ENCODE measurements at regions not wholly inside any gene's neighbourhood (a gene's known extent, or its start where the extent isn't known, plus 50 kb on each side); places are given as distances from the start of the nearest gene placed in this dataset.

- no peak for DNase-seq (ENCODE audit: low spot score)
Measured at GRCh38 chr11:42047637-42048555, 588.4 kb upstream of the LRRC4C start.

- no peak for DNase-seq (ENCODE audit: low spot score)
Measured at GRCh38 chr11:42049186-42049585, 589.7 kb upstream of the LRRC4C start.

GRCh38 chr11:42049650-42050049 lies 590.2 kb upstream of the LRRC4C start:
- no peak for DNase-seq (ENCODE audit: low spot score)

GRCh38 chr11:42054351-42054900 lies 595.0 kb upstream of the LRRC4C start:
- no peak for DNase-seq (ENCODE audit: low spot score)

GRCh38 chr11:42055606-42056005 lies 596.2 kb upstream of the LRRC4C start:
- DNase-seq (ENCODE audit: low spot score) = no peak

GRCh38 chr11:42058794-42059193 lies 599.3 kb upstream of the LRRC4C start:
- no peak for DNase-seq (ENCODE audit: low spot score)

- no peak for DNase-seq (ENCODE audit: low spot score)
Measured at GRCh38 chr11:42065199-42065598, 605.7 kb upstream of the LRRC4C start.

- DNase-seq (ENCODE audit: low spot score) = peak; percentile 11
Measured at GRCh38 chr11:42066113-42066512, 606.7 kb upstream of the LRRC4C start.

GRCh38 chr11:42074306-42074705 lies 614.9 kb upstream of the LRRC4C start:
- DNase-seq (ENCODE audit: low spot score) = no peak

- DNase-seq (ENCODE audit: low spot score) = no peak
Measured at GRCh38 chr11:42075180-42075579, 615.7 kb upstream of the LRRC4C start.

GRCh38 chr11:42077794-42078193 lies 618.3 kb upstream of the LRRC4C start:
- DNase-seq (ENCODE audit: low spot score) = no peak

- no peak for DNase-seq (ENCODE audit: low spot score)
Measured at GRCh38 chr11:42085736-42086135, 626.3 kb upstream of the LRRC4C start.

- DNase-seq (ENCODE audit: low spot score) = no peak
Measured at GRCh38 chr11:42093541-42093940, 634.1 kb upstream of the LRRC4C start.

- DNase-seq (ENCODE audit: low spot score) = no peak
Measured at GRCh38 chr11:42098075-42098474, 638.6 kb upstream of the LRRC4C start.

- DNase-seq (ENCODE audit: low spot score) = no peak
Measured at GRCh38 chr11:42112866-42113265, 653.4 kb upstream of the LRRC4C start.

- no peak for DNase-seq (ENCODE audit: low spot score)
Measured at GRCh38 chr11:42114927-42115326, 655.5 kb upstream of the LRRC4C start.

- DNase-seq (ENCODE audit: low spot score) = no peak
Measured at GRCh38 chr11:42138454-42138853, 679.0 kb upstream of the LRRC4C start.

- DNase-seq (ENCODE audit: low spot score) = no peak
Measured at GRCh38 chr11:42145311-42145710, 685.9 kb upstream of the LRRC4C start.

GRCh38 chr11:42161886-42162285 lies 702.4 kb upstream of the LRRC4C start:
- no peak for DNase-seq (ENCODE audit: low spot score)

GRCh38 chr11:42169191-42169590 lies 709.7 kb upstream of the LRRC4C start:
- no peak for DNase-seq (ENCODE audit: low spot score)

- DNase-seq (ENCODE audit: low spot score) = no peak
Measured at GRCh38 chr11:42170601-42171000, 711.1 kb upstream of the LRRC4C start.

GRCh38 chr11:42171046-42171445 lies 711.6 kb upstream of the LRRC4C start:
- DNase-seq (ENCODE audit: low spot score) = no peak

- no peak for DNase-seq (ENCODE audit: low spot score)
Measured at GRCh38 chr11:42172441-42172840, 713.0 kb upstream of the LRRC4C start.
